Kidney (tissue), 13 donors: ENCODE measurements at regions not wholly inside any gene's neighbourhood (a gene's known extent, or its start where the extent isn't known, plus 50 kb on each side); places are given as distances from the start of the nearest gene placed in this dataset.

Experiments
- DNase-seq, 5 donors: peaks; one replicate each; pipeline ENCODE4 v3.0.0-alpha.2; 2013 to 2020
- FAIRE-seq: peaks from 2 replicates; lab custom pipeline; 2012; peaks lifted over from hg19 to GRCh38; lab: Jason Lieb, UNC
- H3K27ac ChIP-seq, 2 donors: one replicate each; pipeline ENCODE4 v1.7.0; 2013; ENCODE audit warnings: low read depth in 2 of 2, low read length in 2 of 2, inconsistent platforms in 1 of 2
- H3K27me3 ChIP-seq: one replicate; pipeline ENCODE4 v1.7.1; 2013; ENCODE audit warnings: low read length, inconsistent platforms; ENCODE audit not compliant: control insufficient read depth, insufficient read depth
- H3K36me3 ChIP-seq, 3 donors: one replicate each; pipeline versions ENCODE4 v1.7.0 to v1.7.1; 2013; ENCODE audit warnings: low read length in 3 of 3, control low read depth in 1 of 3, inconsistent platforms in 1 of 3; ENCODE audit not compliant: insufficient read depth in 3 of 3, control insufficient read depth in 2 of 3
- H3K4me1 ChIP-seq, 3 donors: one replicate each; pipeline versions ENCODE4 v1.7.0 to v1.7.1; 2013; ENCODE audit warnings: low read length in 3 of 3, inconsistent platforms in 1 of 3, low read depth in 1 of 3; ENCODE audit not compliant: control insufficient read depth in 2 of 3, insufficient read depth in 2 of 3
- H3K4me3 ChIP-seq, 3 donors: one replicate each; pipeline versions ENCODE4 v1.7.0 to v1.8.1; 2013; ENCODE audit warnings: low read length in 3 of 3, control low read depth in 1 of 3, inconsistent platforms in 1 of 3
- H3K9ac ChIP-seq, 3 donors: one replicate each; pipeline versions ENCODE4 v1.7.0 to v1.7.1; 2013; ENCODE audit warnings: low read length in 3 of 3, control low read depth in 1 of 3, inconsistent platforms in 1 of 3
- H3K9me3 ChIP-seq, 3 donors: one replicate each; pipeline versions ENCODE4 v1.7.0 to v1.7.1; 2013; ENCODE audit warnings: low read length in 3 of 3, control low read depth in 1 of 3, inconsistent platforms in 1 of 3; ENCODE audit not compliant: control insufficient read depth in 2 of 3, insufficient read depth in 1 of 3
- CTCF ChIP-seq: IDR thresholded peaks from 3 replicates; pipeline ENCODE4 v1.5.1; 2012; ENCODE audit warnings: mild to moderate bottlenecking, moderate library complexity, borderline replicate concordance; ENCODE audit not compliant: insufficient read depth; ENCODE audit errors: extremely low read depth
- intact Hi-C: fragments of 100-400 bp; cut with DNase I; formaldehyde crosslinking; loops from one replicate; pipeline ENCODE4 v1.11.1; 2022
- donor health status: control.
- donor health status: control.
- donor health status: control.
- donor health status: control.
- donor health status: control.
- donor health status: DM: yes; HTN: yes; CAD: no.
- donor health status: Normal renal cell carcinoma (clear cell type).

GRCh38 chr2:140144611-140145010, 1364.4 kb upstream of the NXPH2 start:
- TF ChIP-seq CTCF: no peak
- H3K27ac ChIP-seq: no peak overlapping the region
- no peaks in the 10 kb centered on the region for H3K4me1 ChIP-seq
- H3K27me3 ChIP-seq: no peaks in the 10 kb centered on the region
- DNase-seq (no peak), FAIRE-seq (no peak)
- H3K9me3 ChIP-seq: no peaks in the 10 kb centered on the region
- H3K9ac ChIP-seq: no peak overlapping the region
- H3K4me3 ChIP-seq: no peak overlapping the region
- H3K36me3 ChIP-seq: no peaks in the 10 kb centered on the region
- intact Hi-C loops: no loop called here

- no peak for FAIRE-seq
These were observed 1358.5 kb upstream of the NXPH2 start for GRCh38 chr2:140138736-140139135.

GRCh38 chr2:140136861-140137260, 1356.7 kb upstream of the NXPH2 start:
- H3K27me3 ChIP-seq: no peaks in the 10 kb centered on the region
- H3K4me1 ChIP-seq: no peaks in the 10 kb centered on the region
- H3K4me3 ChIP-seq: no peak overlapping the region
- TF ChIP-seq CTCF: no peak
- no peak overlapping the region for H3K9ac ChIP-seq
- H3K27ac ChIP-seq: no peak overlapping the region
- intact Hi-C loops: no loop called here
- FAIRE-seq: no peak
- no peak for DNase-seq
- no peaks in the 10 kb centered on the region for H3K36me3 ChIP-seq
- no peaks in the 10 kb centered on the region for H3K9me3 ChIP-seq

More at GRCh38 chr2:140138736-140139135, 1358.5 kb upstream of the NXPH2 start:
- no peaks in the 10 kb centered on the region for H3K27me3 ChIP-seq
- H3K36me3 ChIP-seq: no peaks in the 10 kb centered on the region
- H3K27ac ChIP-seq: no peak overlapping the region
- no peak for TF ChIP-seq CTCF
- intact Hi-C loops: no loop called here
- H3K9ac ChIP-seq: no peak overlapping the region
- no peaks in the 10 kb centered on the region for H3K9me3 ChIP-seq
- H3K4me1 ChIP-seq: no peaks in the 10 kb centered on the region
- H3K4me3 ChIP-seq: no peak overlapping the region
- no peak for DNase-seq

- no peak for TF ChIP-seq CTCF
- H3K9ac ChIP-seq: no peak overlapping the region
- H3K4me1 ChIP-seq: no peaks in the 10 kb centered on the region
- H3K36me3 ChIP-seq: no peaks in the 10 kb centered on the region
- FAIRE-seq (no peak), DNase-seq (no peak)
- no peaks in the 10 kb centered on the region for H3K27me3 ChIP-seq
- no peak overlapping the region for H3K27ac ChIP-seq
- H3K4me3 ChIP-seq: no peak overlapping the region
- intact Hi-C loops: no loop called here
- H3K9me3 ChIP-seq: no peaks in the 10 kb centered on the region
These were observed 1356.2 kb upstream of the NXPH2 start for GRCh38 chr2:140136366-140136765.
